ENCODE measurements at regions not wholly inside any gene's neighbourhood (a gene's known extent, or its start where the extent isn't known, plus 50 kb on each side); places are given as distances from the start of the nearest gene placed in this dataset.

- TF ChIP-seq TCF12 (IDR thresholded peaks at IDR 0.05; ENCODE audit: low read depth) (no peak), NFIC (IDR thresholded peaks at IDR 0.05) (no peak), TEAD4 (IDR thresholded peaks at IDR 0.05) (no peak), CEBPB (IDR thresholded peaks at IDR 0.05) (no peak)
These were observed 79.3 kb upstream of the POU3F3 start for GRCh38 chr2:104774631-104775030.
